Endothelial cell of hepatic sinusoid (primary cell): ENCODE measurements at regions not wholly inside any gene's neighbourhood (a gene's known extent, or its start where the extent isn't known, plus 50 kb on each side); places are given as distances from the start of the nearest gene placed in this dataset.

Experiments used
- in situ Hi-C: cut with HindIII; loops from 2 replicates; pipeline ENCODE4 v1.10.0; 2017; ENCODE audit warnings: low sequenced_read_pairs

DNA sequence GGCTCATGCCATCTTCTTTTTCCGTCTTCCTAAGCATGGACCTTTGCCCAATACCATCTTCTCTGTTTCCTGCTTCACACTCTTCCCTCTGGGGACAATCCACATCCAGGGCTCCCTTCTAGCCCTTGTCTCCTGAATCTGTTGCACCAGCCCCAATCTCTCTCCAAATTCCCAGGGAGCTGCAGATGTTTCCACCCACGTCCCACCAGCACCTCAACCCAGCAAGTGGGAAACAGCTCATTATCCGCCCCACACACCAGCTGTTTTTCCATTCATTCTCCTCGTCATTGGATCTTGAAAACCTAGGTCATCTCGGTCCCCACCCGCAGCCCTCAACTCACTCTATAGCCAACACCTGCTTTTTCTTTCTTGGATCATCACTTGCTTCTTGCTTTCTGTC is 185.0 kb upstream of the CDYL start:
- in situ Hi-C loops: no loop called here

DNA sequence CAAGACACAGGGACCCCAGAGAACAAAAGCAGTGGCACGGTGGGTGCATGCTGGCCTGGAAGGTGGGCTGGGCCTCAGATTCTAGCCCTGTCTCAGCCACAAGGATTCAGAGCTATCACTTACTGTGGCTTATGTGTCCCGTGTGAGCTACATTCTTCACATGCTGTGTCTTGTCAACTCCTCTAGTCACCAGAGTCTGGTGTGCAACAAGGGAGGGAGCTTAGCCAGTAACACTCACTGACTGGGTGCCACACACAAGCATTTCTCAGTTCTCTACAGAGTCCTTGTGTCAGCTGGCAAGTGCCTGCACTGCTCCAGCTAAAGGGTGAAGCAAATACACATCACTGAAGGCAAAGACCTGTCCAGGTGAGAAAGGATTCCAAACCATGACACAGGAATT is 186.9 kb upstream of the CDYL start:
- in situ Hi-C loops: no loop called here

DNA sequence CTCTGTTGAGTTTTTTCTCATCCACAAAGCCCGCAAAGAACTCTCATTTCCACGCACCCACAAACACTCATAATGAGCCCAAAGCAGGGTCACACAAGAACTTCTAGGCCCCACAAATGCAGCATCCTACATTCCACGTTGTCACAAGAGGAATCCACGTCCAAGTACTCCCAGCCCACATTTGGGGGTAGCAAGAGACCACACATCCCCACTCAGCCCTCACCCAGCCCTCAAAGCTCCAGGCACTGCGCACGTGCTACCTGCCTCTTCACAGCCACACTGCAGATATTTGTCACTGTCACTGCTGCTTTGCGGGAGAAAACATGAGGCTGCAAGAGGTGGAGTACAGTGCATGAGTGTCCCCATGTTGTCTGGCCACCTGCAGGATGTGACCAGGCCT is 187.6 kb upstream of the CDYL start:
- in situ Hi-C loops: no loop called here

DNA sequence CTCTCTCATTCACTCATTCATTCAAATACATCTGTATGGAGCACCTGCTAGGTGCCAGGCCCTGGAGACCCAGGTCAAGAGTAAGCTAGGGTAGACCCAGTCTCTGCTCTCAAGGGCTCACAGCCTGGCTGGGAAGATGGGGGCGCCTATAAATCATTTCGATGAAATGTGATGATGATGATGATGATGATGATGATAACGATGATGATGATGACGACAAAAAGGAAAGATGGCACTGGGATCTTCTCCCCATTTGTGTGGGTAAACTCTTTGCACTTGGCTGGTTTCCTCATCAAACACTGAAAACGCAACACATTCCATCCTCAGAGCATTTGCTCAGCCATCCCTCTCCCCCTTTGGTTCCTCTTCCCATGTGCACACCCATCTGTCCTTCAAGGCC is 188.0 kb upstream of the CDYL start:
- in situ Hi-C loops: no loop called here

DNA sequence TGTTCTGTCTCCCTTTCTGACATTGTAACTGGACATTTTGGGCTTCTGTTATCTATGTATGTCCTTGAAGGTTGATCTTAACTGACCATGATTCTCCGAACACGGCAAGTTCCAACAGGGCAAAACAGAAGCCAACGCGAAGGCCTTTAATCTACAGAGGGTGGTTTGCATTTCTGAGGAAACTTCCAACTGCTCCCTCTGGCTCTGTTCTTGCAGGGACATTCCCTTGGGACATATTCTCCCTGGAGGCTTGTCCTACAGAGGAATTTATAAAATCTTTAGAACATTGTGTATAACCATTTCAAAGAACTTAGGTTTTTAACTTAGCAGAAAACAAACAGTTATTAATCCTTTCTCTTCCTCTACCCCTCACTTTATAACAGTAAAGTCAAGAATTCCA is 189.0 kb upstream of the CDYL start:
- in situ Hi-C loops: no loop called here

DNA sequence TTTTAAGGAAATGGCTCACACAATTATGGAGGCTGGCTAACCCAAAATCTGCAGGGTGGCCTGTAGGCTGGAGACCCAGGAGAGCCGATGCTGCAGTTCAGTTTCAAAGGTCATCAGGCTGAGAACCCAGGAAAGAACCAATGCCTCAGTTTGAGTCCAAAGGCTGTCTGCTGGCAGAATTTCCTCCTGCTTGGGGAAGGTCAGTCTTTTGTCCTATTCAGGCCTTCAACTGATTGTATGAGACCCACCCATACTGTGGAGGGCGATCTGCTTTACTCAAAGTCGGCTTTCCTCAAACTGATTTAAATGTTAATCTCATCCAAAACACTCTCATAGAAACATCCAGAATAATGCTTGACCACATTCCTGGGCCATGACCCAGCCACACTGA is 189.7 kb upstream of the CDYL start:
- in situ Hi-C loops: no loop called here

DNA sequence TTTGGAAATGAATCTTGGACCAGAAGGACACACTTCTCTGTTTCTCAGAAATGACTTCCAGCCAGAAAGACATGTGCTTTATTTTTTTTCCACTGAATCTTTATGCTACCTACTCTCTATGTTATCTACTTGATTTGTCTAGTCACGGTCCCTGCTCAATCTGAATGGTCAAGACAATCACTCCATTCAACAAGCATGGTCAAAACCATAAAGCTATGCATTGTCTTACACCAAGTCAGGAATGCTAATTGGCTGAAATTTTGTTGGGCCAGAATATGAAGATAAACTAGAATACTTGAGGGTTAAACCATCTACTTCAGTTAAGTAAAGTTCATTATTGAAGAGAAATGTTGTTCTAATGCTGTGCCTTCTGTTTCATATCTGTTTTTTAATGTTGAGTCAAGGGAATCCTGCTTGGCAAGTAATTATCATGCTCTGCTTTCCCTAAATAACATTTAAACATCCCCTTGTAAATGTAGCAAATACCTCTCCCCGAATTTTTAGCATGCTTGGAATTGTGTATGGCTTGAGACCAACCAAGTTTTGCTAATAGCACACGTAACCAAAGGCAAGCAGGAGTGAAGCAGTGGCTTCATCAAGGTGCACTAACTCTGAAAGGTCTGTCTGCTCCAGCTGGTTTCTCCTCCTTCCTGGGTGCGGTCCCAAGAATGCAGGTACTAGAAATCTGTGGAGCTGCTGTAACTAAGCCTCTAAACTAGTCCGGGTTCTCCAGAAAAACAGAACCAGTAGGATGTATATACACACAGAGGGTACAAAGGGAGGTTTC is 190.3 kb upstream of the CDYL start:
- in situ Hi-C loops: no loop called here

DNA sequence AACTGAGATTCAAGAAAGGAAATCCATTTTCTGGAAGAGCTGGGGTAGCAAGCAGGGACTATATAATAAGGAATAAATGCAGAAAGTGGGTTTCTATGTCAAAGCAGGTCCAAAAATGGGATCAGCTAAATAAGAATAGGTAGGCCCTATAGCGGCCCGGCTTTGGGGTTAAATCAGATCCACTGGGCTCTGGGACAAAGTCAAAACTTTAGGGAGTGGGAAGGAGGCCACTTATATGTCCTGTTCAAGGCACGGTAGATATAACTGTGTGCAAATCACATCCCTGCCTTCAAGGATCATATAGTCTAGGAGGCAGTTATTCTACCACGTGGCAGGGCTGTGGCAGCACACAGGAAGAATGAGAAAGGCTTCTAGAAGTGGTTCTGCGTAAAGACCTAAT is 191.4 kb upstream of the CDYL start:
- in situ Hi-C loops: no loop called here

DNA sequence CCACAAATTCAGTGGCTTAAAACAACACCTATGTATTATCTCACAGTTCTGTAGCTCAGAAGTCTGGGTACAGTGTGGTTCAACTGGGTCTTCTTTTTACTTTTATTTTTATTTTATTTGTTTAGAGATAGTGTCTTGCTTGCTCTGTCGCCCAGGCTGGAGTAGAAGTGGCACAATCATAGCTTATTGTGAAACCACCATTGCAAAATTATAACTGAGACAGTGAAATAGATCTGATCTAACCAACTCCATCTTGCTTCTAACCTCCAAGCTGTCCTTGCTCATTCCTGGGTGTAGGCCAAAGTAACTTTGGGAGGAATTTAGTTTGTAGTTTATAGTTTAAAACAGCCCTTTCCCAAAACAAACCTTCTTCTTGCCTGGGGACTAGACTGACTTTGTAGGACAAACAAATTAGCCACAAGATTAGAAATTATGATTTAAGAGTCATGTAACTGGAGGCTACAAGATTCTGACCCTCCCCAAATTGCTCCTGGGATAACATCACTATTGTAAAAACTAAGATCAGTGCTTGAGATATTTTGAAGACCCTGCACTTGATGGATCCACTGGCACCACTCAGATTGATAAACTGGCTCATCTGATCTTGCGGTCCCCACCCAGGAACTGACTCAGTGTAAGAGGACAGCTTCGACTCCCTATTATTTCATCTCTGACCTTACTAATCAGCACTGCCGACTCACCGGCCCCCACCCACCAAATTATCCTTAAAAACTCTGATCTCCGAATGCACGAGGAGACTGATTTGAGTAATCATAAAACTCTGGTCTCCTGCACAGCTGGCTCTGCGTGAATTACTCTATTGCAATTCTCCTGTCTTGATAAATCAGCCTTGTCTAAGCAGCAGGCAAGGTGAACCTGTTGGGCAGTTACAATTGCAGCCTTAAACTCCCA is 193.4 kb upstream of the CDYL start:
- in situ Hi-C loops: no loop called here

DNA sequence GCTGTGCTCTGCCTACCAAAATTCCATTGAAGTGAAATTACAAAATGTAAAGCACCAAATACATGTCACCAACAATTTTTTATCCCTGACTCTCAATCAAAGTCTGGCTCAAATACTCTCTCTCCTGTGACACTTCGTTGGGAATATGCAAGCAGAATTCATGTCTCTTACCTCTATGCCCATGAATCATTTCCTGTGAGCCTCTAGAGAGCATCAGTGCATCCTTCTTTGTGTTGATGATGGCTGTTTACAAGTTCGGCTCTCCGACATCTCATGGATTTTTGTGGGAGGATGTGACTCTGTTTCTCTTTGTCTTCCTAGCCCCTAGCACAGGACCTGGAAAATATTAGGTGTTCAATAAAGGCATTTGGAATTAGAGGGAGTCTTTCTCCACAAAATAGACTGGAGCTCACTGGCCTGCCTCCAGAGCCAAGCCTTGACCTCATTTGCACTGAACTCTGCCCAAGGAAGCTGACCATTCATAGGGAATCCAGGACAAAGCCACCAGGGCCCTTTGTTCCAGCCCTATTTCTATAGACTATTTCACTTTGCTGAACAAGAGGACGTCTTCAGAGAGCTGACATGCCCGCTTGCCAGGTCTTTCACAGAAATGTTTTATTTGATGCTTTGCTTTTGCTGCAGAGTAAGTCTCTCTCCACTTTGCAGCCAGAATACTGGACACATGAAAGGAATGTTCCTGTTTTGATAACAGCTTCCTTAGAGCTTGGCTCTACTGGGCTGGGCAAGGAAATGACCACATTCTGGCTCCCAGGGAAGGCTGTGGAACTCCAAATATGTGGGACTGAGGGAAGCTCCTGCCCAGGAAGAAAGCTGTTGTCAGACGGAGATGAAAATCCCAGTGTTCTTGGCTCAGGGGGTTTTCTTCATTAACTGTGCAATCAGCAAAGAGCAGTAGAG is 194.5 kb upstream of the CDYL start:
- in situ Hi-C loops: no loop called here

DNA sequence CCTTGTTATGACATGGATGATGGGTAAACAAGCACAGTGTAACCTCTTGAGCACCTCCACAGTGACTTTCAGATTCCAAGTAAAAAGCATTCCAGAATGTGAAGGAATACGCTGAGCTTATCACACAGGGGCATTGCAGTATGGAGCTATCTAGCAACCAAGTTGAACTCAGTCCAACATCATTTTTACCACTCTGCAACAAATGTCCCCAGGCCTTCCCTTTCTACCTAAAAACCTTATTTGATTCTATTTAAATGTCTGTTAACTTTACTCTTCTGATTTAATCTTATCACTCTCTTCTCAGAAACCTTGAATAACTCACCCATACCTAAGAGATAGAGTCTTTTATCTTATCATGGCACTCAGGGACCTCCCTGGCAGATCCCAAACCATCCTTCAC is 195.8 kb upstream of the CDYL start:
- in situ Hi-C loops: no loop called here

DNA sequence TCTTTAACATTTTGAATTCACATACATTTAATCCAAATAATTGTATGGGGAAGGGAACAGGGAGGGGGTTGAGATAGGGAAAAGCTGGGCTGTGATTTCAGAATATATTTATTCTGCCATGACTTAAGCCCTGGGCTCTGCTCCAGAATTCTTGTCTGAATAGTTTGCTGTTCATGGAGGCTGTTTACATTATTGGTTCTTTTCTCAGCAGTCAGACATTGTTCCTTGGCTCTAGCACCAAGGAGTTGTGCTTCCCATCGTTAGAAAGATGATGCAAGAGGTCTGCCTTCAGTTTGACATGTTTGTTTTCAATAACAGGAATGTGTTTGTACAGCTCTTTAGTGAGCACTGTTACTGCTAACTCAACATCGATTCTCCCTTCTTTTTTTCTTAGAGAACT is 198.8 kb upstream of the CDYL start:
- in situ Hi-C loops: no loop called here

DNA sequence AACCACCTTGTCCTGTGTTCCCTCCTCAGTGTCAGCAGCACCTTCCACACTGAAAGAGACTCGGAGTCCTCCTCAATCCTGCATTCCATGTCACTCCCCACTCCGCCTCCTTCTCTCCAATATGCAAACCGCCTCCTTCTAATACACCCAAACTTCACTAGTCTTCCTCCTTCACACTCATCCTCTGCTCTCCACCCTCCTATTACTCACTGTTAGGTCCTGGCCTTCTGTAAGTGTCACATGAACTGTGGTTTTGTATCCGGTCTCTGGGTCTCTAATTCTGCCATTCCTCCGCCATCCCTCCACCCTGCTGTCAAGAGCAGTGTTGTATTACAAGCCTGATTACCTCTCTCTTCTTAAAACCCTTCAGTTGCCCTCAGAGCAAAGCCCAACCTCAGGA is 200.5 kb upstream of the CDYL start:
- in situ Hi-C loops: no loop called here

DNA sequence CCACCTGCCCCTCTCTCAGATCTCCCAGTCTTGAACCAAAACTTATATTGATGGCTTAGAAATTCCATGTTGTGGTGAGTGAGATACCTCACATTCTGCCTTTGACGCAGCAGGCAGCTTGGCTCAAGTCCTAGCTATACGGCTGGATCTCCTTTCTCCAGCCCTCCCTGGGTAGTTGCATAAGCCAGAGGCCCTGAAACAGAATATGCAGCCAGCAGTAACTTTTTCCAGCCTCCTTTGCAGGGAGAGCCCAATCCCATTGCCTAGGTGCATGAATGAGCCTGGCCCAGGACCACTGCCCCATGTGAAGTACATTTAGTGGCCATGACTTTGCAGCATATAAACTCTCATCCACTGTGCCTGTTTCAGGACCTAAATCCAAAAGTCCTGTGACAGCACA is 202.2 kb upstream of the CDYL start:
- in situ Hi-C loops: no loop called here

DNA sequence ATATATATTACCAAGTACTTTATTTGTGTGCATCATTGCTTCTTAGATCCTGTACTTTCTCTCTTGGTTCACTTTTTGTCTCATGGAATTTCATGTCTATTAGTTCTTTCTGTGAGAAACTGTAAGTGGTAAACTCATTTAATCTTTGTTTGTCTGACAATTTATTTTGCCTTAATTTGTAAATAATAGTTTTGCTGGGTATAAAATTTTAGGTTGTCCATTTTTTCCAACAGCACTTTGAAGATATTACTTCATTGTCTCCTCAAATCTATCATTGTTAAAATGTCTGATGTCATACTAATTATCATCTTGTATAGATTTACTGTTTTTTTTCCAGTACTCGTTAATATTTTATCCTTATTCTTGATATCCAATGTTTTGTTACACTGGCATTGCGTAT is 205.2 kb upstream of the CDYL start:
- in situ Hi-C loops: no loop called here

DNA sequence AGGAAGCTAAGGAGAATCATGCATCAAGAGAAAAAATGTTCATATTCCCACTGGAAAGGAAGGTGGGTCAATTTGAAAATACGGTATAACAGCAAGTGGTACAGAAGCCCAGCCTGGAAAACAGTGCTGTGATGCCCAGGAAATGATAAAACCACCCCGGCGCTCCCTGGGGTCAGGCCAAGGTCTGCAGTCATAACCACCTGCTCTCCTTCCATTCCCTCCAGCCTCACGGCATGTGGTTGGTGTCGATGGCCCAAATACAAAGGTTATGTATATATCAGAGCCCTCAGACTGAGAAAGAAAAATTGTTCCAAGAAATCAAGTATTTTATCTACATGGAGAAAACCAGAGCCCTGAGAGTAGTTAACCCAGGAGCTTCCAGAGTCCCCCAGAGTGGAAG is 208.1 kb upstream of the CDYL start:
- in situ Hi-C loops: no loop called here

DNA sequence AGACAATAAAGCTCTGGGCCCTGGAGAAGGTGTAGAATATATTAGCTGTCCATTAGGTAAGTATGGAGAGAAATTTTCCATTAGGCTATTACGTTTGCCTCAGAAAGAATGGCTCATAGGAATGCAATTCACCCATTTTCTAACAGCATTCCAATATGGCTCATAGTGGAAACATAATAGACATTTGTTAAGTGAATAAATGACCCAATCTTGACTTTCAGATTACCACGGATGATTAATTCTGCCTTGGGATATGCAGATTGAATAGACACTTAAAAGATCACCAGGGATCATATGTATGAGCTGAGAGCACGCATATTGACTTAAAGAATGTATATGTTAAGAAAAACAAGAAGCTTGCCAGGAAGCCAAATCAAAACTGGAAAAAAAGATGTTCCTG is 209.1 kb upstream of the CDYL start:
- in situ Hi-C loops: no loop called here

DNA sequence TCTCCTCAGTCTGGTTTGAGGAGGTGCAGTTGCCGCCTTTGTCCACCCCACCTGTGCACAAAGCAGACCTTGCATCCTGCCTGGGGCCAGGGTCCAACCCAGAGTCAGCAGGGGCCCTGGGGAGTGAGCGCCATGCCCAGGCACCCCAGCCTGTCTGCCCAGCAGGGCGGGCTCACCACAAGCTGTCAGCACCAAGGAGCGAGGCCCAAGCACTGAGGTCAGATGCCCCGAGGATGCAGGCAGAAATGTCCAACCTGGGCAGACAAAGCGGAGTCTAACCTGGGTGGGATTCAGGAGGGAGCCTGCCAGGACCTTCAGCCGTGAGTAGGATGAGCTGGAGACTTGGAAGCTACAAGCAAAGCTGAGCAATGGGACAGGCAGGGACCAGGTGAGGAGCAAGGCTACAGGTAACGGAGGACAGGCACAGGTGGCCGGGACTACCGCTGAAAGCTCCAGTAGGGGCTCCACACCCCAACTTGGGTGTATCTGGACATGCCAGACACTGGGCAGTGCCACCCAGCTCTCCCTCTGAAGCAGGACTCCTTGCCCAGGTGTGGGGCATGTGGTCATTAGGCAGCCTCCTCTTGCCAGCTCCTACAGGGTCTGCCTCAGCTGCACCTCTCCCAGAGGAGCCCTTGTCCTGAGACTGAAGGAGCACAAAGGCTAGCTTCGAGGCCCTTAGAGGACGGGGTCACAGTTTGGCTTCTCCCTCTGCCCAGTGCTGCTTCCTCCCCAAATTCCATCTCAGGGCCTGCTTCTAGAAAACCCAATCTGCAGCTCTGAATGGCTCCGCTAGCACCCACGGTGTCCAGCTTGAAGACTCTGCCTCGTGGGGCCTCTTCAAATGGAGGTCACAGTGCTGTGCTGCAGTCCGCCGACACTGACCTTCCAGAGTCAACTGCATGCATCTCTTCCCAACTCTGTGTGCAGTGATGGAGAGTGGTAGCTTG is 210.6 kb upstream of the CDYL start:
- in situ Hi-C loops: no loop called here

DNA sequence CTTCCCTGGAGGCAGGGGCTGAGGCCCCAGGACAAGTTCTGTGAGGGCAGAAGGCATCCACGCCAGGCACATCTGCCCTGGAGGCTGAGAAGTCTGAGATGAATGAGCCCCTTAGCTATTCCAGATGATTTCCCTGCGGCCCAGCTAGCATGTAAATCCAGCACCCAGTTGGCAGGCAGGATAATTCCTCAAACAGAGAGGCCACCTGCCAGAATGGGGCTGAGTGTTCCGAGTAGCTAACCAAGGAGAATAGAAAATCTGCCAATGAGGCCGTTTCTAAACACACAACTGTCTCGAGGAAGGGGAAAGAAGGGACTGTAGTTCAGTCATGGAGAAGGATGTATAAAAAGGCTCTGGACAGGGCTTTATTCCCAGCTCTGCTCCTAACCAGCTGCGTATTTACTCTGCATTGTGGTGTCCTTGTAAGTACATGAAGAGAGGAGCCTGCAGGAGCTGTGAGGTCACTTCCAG is 211.4 kb upstream of the CDYL start:
- in situ Hi-C loops: no loop called here

DNA sequence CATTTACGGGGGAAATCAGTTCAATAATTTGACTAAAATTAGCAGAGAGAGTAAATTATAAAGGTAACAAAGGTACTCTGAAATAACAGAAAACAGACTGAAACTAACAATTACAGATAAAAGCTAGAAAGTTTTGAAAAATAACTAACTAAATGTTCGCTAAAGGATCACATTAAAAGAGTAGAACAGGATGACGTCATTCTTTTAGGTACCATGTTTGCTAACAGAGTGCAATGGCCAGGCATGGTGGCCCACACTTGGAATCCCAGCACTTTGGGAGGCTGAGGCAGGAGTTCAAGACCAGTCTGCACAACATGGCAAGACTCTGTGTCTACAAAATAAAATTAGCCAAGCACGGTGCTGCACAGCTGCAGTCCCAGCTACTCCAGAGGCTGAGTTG is 212.3 kb upstream of the CDYL start:
- in situ Hi-C loops: no loop called here
